MM.1S (cell line): ENCODE measurements at regions not wholly inside any gene's neighbourhood (a gene's known extent, or its start where the extent isn't known, plus 50 kb on each side); places are given as distances from the start of the nearest gene placed in this dataset.

ENCODE experiments used
- DNase-seq: peaks from one replicate; pipeline ENCODE4 v3.0.0-alpha.2; 2015
- H2AFZ ChIP-seq: fragments of 300-600 bp; sonication (generic); 2 replicates; pipeline ENCODE4 v1.6.0; 2016; ENCODE audit warnings: antibody characterized with exemption, low read length
- H3F3A ChIP-seq: fragments of 300-600 bp; sonication (generic); 2 replicates; pipeline ENCODE4 v1.6.1; 2016; ENCODE audit warnings: mild to moderate bottlenecking, antibody characterized with exemption, low read length, moderate library complexity, mixed read lengths; ENCODE audit not compliant: insufficient read depth
- H3K27ac ChIP-seq: fragments of 300-600 bp; sonication (generic); 2 replicates; pipeline ENCODE4 v1.5.1; 2016; ENCODE audit warnings: mild to moderate bottlenecking, low read length
- H3K27me3 ChIP-seq: fragments of 300-600 bp; sonication (generic); replicated peaks from 2 replicates; pipeline ENCODE4 v1.6.0; 2016; ENCODE audit warnings: low read length; ENCODE audit not compliant: insufficient read depth
- H3K36me3 ChIP-seq: fragments of 300-600 bp; sonication (generic); replicated peaks from 2 replicates; pipeline ENCODE4 v1.6.1; 2016; ENCODE audit warnings: mild to moderate bottlenecking, low read length, mixed read lengths; ENCODE audit not compliant: insufficient read depth
- H3K4me1 ChIP-seq: fragments of 300-600 bp; sonication (generic); 2 replicates; pipeline ENCODE4 v1.6.1; 2016; ENCODE audit warnings: low read length, mixed read lengths
- H3K4me2 ChIP-seq: fragments of 300-600 bp; sonication (generic); 2 replicates; pipeline ENCODE4 v1.6.0; 2016; ENCODE audit warnings: low read depth, low read length
- H3K4me3 ChIP-seq: fragments of 300-600 bp; sonication (generic); 2 replicates; pipeline ENCODE4 v1.5.1; 2016; ENCODE audit warnings: low read length, mixed read lengths
- H3K79me2 ChIP-seq: fragments of 300-600 bp; sonication (generic); 2 replicates; pipeline ENCODE4 v1.6.1; 2016; ENCODE audit warnings: mixed run types, low read length, mixed read lengths
- H3K9ac ChIP-seq: fragments of 300-600 bp; sonication (generic); 2 replicates; pipeline ENCODE4 v1.6.1; 2016; ENCODE audit warnings: low read length, mixed read lengths
- H3K9me2 ChIP-seq: fragments of 300-600 bp; sonication (generic); replicated peaks from 2 replicates; pipeline ENCODE4 v1.6.1; 2016; ENCODE audit warnings: mild to moderate bottlenecking, low read length, mixed read lengths; ENCODE audit not compliant: insufficient read depth
- H3K9me3 ChIP-seq: fragments of 300-600 bp; sonication (generic); replicated peaks from 2 replicates; pipeline ENCODE4 v1.6.1; 2016; ENCODE audit warnings: mild to moderate bottlenecking, low read length, mixed read lengths; ENCODE audit not compliant: insufficient read depth
- H4K20me1 ChIP-seq: fragments of 300-600 bp; sonication (generic); 2 replicates; pipeline ENCODE4 v1.6.1; 2016; ENCODE audit warnings: mild to moderate bottlenecking, low read length, moderate library complexity, mixed read lengths; ENCODE audit not compliant: insufficient read depth
- CTCF ChIP-seq: fragments of 300-600 bp; sonication (generic); IDR thresholded peaks from 2 replicates; pipeline ENCODE4 v1.5.1; 2016; ENCODE audit warnings: antibody characterized with exemption, low read length, mixed read lengths
- EZH2 ChIP-seq: fragments of 300-600 bp; sonication (generic); optimal IDR thresholded peaks from 2 replicates; pipeline ENCODE3; 2017; ENCODE audit warnings: low read depth, mild to moderate bottlenecking, antibody characterized with exemption, low read length, mixed read lengths
- EZH2phosphoT487 ChIP-seq: fragments of 300-600 bp; sonication (generic); IDR thresholded peaks from 2 replicates; pipeline ENCODE4 v1.6.1; 2018; ENCODE audit warnings: antibody characterized with exemption, low read length

GRCh38 chr2:172259827-172260226 lies 157.1 kb upstream of the DLX2 start:
- Histone ChIP-seq H3K27me3 (no peaks in the 10 kb centered on the region), H3K79me2 (no peaks in the 10 kb centered on the region), H3K4me2 (no peak overlapping the region), H3K4me1 (no peaks in the 10 kb centered on the region), H2AFZ (no peak overlapping the region), H3K4me3 (no peak overlapping the region), H3K9ac (no peak overlapping the region), H4K20me1 (no peaks in the 10 kb centered on the region), H3F3A (no peaks in the 10 kb centered on the region), H3K9me3 (no peaks in the 10 kb centered on the region), H3K36me3 (no peaks in the 10 kb centered on the region), H3K9me2 (no peaks in the 10 kb centered on the region), H3K27ac (no peak overlapping the region)
- TF ChIP-seq EZH2: no peak
- no peak for TF ChIP-seq CTCF
- TF ChIP-seq EZH2phosphoT487: no peak
- no peak for DNase-seq

GRCh38 chr2:172260336-172260735 lies 157.6 kb upstream of the DLX2 start:
- H3K27ac ChIP-seq: no peak overlapping the region
- H2AFZ ChIP-seq: no peak overlapping the region
- no peaks in the 10 kb centered on the region for H3K4me1 ChIP-seq
- no peaks in the 10 kb centered on the region for H3K36me3 ChIP-seq
- H4K20me1 ChIP-seq: no peaks in the 10 kb centered on the region
- no peak for TF ChIP-seq EZH2
- no peak for TF ChIP-seq CTCF
- TF ChIP-seq EZH2phosphoT487: no peak
- no peak overlapping the region for H3K9ac ChIP-seq
- no peaks in the 10 kb centered on the region for H3K27me3 ChIP-seq
- H3K9me3 ChIP-seq: no peaks in the 10 kb centered on the region
- no peaks in the 10 kb centered on the region for H3K9me2 ChIP-seq
- no peak overlapping the region for H3K4me3 ChIP-seq
- DNase-seq: no peak
- no peaks in the 10 kb centered on the region for H3F3A ChIP-seq
- no peaks in the 10 kb centered on the region for H3K79me2 ChIP-seq
- no peak overlapping the region for H3K4me2 ChIP-seq

- Histone ChIP-seq H2AFZ (no peak overlapping the region), H3K4me2 (no peak overlapping the region), H3K27me3 (no peaks in the 10 kb centered on the region), H3F3A (no peaks in the 10 kb centered on the region), H3K9ac (no peak overlapping the region), H3K4me1 (no peaks in the 10 kb centered on the region), H3K4me3 (no peak overlapping the region), H3K79me2 (no peaks in the 10 kb centered on the region), H4K20me1 (no peaks in the 10 kb centered on the region), H3K27ac (no peak overlapping the region), H3K36me3 (no peaks in the 10 kb centered on the region), H3K9me3 (no peaks in the 10 kb centered on the region), H3K9me2 (no peaks in the 10 kb centered on the region)
- no peak for DNase-seq
- no peak for TF ChIP-seq EZH2phosphoT487
- no peak for TF ChIP-seq EZH2
- TF ChIP-seq CTCF: no peak
Observed at GRCh38 chr2:172261292-172261691, 158.6 kb upstream of the DLX2 start.
